Nephron progenitor cell (in vitro differentiated cells): ENCODE measurements at regions not wholly inside any gene's neighbourhood (a gene's known extent, or its start where the extent isn't known, plus 50 kb on each side); places are given as distances from the start of the nearest gene placed in this dataset.

Experiments used
- DNase-seq: peaks from one replicate; pipeline ENCODE4 v3.0.0; 2021
- H3K27ac Mint-ChIP-seq: 2 replicates; pipeline ENCODE4 v1.8.0; 2021; ENCODE audit warnings: mild to moderate bottlenecking, moderate library complexity, mixed read lengths
- H3K27me3 Mint-ChIP-seq: 2 replicates; pipeline ENCODE4 v1.8.0; 2021; ENCODE audit warnings: mild to moderate bottlenecking, low read depth, mixed read lengths; ENCODE audit not compliant: poor library complexity
- H3K36me3 Mint-ChIP-seq: 2 replicates; pipeline ENCODE4 v1.8.0; 2021; ENCODE audit warnings: low read depth, mixed read lengths
- H3K4me1 Mint-ChIP-seq: 2 replicates; pipeline ENCODE4 v1.8.0; 2021; ENCODE audit warnings: mixed read lengths
- H3K4me3 Mint-ChIP-seq: 2 replicates; pipeline ENCODE4 v1.8.0; 2021; ENCODE audit warnings: mild to moderate bottlenecking, moderate library complexity, mixed read lengths
- H3K9me3 Mint-ChIP-seq: 2 replicates; pipeline ENCODE4 v1.8.0; 2021; ENCODE audit warnings: mild to moderate bottlenecking, moderate library complexity, mixed read lengths
- TF ChIP-seq, protein P1 (sequence below): fragments of 200-600 bp; sonication (generic); IDR thresholded peaks from 2 replicates; pipeline ENCODE4 v1.5.0; 2021; ENCODE audit warnings: antibody characterized with exemption

DNA sequence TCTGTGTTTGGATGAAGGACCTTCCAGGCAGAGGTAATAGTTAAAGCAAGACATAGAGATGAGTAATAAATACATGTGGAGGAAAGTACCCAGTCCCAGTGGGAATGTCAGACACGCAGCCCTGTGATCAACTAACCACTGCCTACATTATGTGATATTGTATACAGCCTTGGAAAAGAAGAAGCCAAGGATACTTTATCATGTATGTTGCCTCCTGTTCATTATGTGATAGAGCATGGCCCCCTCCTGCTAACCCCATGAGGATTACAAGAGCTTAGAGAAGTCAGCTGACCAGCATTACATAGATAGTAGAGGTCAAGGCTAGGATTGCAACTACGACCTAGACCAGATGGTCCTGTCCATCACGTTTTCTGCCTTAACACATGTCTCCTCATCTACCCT, 497.0 kb upstream of the TNC start:
- no peak overlapping the region for H3K27ac Mint-ChIP-seq
- H3K9me3 Mint-ChIP-seq, result peaks cover under 1% of the 10 kb centered on the region
- H3K4me3 Mint-ChIP-seq, result no peak overlapping the region
- peaks cover 6% of the 10 kb centered on the region for H3K4me1 Mint-ChIP-seq
- DNase-seq, result no peak
- no peaks in the 10 kb centered on the region for H3K27me3 Mint-ChIP-seq
- peaks cover under 1% of the 10 kb centered on the region for H3K36me3 Mint-ChIP-seq
- TF ChIP-seq, protein P1, sequence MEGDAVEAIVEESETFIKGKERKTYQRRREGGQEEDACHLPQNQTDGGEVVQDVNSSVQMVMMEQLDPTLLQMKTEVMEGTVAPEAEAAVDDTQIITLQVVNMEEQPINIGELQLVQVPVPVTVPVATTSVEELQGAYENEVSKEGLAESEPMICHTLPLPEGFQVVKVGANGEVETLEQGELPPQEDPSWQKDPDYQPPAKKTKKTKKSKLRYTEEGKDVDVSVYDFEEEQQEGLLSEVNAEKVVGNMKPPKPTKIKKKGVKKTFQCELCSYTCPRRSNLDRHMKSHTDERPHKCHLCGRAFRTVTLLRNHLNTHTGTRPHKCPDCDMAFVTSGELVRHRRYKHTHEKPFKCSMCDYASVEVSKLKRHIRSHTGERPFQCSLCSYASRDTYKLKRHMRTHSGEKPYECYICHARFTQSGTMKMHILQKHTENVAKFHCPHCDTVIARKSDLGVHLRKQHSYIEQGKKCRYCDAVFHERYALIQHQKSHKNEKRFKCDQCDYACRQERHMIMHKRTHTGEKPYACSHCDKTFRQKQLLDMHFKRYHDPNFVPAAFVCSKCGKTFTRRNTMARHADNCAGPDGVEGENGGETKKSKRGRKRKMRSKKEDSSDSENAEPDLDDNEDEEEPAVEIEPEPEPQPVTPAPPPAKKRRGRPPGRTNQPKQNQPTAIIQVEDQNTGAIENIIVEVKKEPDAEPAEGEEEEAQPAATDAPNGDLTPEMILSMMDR, result no peak

DNA sequence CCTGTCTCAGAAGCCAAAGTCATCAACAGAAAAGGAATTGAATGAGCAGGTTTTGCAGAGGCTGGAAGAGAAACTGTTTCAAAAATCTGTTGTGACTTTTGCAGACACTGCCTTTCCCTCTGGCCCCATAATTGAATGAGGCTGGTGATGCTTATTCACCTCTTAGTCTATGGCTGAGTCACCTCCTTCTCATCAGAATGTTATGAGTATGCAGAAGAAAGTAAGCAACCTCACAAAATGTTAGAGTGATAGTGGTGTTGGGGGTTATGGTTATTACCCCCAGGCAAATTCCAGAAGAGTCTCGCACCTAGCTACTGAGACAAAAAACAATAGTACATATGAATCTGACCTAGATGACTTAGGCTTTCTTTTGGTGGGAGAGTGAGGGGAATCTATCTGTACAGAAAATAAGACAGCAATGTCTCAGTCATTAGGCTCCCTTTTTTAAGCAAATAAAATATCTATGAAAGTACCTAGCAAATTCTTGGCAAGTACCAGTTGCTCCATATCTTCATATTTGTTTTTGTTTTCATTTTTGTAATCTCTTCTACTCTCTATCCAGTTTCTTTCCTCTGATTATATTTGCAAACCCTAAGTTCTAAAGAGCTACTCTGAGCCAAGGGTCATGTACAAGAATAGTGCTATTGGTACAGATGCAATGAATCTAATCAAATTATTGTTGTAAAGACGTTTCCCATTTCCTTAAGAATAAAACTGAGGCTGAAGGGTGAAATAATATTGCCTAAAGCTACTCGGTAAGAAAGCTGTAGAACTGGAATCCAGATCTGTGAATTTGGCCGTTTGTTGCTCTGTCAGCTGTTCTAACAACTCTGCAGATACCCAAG, 498.1 kb upstream of the TNC start:
- no peak overlapping the region for H3K27ac Mint-ChIP-seq
- H3K4me1 Mint-ChIP-seq, result peaks cover 6% of the 10 kb centered on the region
- H3K27me3 Mint-ChIP-seq, result no peaks in the 10 kb centered on the region
- H3K9me3 Mint-ChIP-seq, result peaks cover 11% of the 10 kb centered on the region
- peaks cover 9% of the 10 kb centered on the region for H3K36me3 Mint-ChIP-seq
- TF ChIP-seq, protein P1, result no peak
- DNase-seq, result no peak
- no peak overlapping the region for H3K4me3 Mint-ChIP-seq

GRCh38 chr9:115616666-115617239, 498.8 kb upstream of the TNC start:
- no peak for DNase-seq
- Mint-ChIP-seq H3K27me3 (no peaks in the 10 kb centered on the region), H3K4me3 (no peak overlapping the region), H3K27ac (no peak overlapping the region), H3K9me3 (peaks cover 18% of the 10 kb centered on the region), H3K36me3 (peaks cover 12% of the 10 kb centered on the region), H3K4me1 (peaks cover 6% of the 10 kb centered on the region)
- TF ChIP-seq, protein P1, result no peak

- no peaks in the 10 kb centered on the region for H3K27me3 Mint-ChIP-seq
- DNase-seq, result no peak
- H3K36me3 Mint-ChIP-seq, result peaks cover 9% of the 10 kb centered on the region
- H3K9me3 Mint-ChIP-seq, result peaks cover 23% of the 10 kb centered on the region
- H3K4me3 Mint-ChIP-seq, result no peak overlapping the region
- TF ChIP-seq, protein P1, result no peak
- no peak overlapping the region for H3K27ac Mint-ChIP-seq
- H3K4me1 Mint-ChIP-seq, result peaks cover 5% of the 10 kb centered on the region
These were observed 507.3 kb upstream of the TNC start for GRCh38 chr9:115625251-115625650.

DNA sequence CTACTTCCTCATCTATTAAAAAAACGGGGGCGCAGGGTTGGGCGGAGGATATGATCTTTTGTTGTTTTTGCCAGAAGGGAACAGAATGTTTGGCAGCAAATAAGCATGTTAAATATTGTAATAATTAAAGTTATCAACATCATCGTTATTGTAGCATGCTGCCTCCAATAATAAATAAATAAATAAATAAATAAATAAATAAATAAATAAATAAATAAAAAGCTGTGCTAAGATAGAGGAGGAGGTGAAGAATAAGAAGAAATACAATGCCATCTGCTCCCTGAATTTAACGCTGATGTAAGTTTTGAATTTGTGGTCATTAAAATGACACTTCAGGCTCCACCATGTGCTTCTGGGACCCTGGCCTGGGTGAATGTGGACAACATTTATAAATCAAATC, 508.0 kb upstream of the TNC start:
- Mint-ChIP-seq H3K9me3 (peaks cover 16% of the 10 kb centered on the region), H3K4me1 (peaks cover 5% of the 10 kb centered on the region), H3K27ac (no peak overlapping the region), H3K4me3 (no peak overlapping the region), H3K27me3 (no peaks in the 10 kb centered on the region), H3K36me3 (peaks cover 4% of the 10 kb centered on the region)
- no peak for DNase-seq
- TF ChIP-seq, protein P1, result no peak
